Right lobe of liver (tissue), 4 donors: ENCODE measurements at regions not wholly inside any gene's neighbourhood (a gene's known extent, or its start where the extent isn't known, plus 50 kb on each side); places are given as distances from the start of the nearest gene placed in this dataset.

ENCODE experiments used
- POLR2A ChIP-seq: fragments of 450-650 bp; IDR thresholded peaks from one replicate; pipeline ENCODE4 v1.6.1; 2017; ENCODE audit warnings: antibody characterized with exemption, mild to moderate bottlenecking
- TF ChIP-seq, protein P1 (sequence below), 4 donors: fragments of 200-600 bp in 3 of 4; fragments of 450-650 bp in 1 of 4; IDR thresholded peaks; one replicate each; pipeline versions ENCODE4 v1.5.1 to v1.8.0; 2016 to 2022; ENCODE audit warnings: antibody characterized with exemption in 4 of 4, mild to moderate bottlenecking in 2 of 4
- donor health status: DM: no; HTN: no; CAD: no.
- donor health status: DM: no; HTN: no; CAD: no.
- donor health status: DM: no; HTN: yes; CAD: no.

DNA sequence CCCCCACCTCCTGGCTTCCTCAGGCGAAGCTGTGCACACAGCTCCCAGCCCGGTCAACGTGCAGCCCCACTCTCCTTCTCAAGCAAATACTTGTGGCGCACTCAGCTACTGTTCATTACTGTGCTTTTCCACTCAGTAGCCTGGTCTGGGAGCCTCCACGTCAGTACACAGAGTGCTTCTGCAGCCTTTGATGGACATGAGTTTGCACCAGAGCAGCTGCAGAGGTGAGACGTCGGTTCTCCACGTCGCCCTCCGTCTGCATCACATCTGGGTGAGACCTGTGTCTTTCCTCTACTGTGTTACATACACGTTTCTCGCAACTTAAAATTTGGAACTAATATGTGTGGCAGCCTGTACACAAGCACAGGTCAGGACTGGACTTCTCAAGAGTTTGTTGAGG lies 334.3 kb downstream of the C16orf95 start:
- TF ChIP-seq, protein P1, sequence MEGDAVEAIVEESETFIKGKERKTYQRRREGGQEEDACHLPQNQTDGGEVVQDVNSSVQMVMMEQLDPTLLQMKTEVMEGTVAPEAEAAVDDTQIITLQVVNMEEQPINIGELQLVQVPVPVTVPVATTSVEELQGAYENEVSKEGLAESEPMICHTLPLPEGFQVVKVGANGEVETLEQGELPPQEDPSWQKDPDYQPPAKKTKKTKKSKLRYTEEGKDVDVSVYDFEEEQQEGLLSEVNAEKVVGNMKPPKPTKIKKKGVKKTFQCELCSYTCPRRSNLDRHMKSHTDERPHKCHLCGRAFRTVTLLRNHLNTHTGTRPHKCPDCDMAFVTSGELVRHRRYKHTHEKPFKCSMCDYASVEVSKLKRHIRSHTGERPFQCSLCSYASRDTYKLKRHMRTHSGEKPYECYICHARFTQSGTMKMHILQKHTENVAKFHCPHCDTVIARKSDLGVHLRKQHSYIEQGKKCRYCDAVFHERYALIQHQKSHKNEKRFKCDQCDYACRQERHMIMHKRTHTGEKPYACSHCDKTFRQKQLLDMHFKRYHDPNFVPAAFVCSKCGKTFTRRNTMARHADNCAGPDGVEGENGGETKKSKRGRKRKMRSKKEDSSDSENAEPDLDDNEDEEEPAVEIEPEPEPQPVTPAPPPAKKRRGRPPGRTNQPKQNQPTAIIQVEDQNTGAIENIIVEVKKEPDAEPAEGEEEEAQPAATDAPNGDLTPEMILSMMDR (IDR thresholded peaks at IDR 0.05) = no peak
- TF ChIP-seq POLR2A = no peak
